ENCODE measurements at regions not wholly inside any gene's neighbourhood (a gene's known extent, or its start where the extent isn't known, plus 50 kb on each side); places are given as distances from the start of the nearest gene placed in this dataset.

DNA sequence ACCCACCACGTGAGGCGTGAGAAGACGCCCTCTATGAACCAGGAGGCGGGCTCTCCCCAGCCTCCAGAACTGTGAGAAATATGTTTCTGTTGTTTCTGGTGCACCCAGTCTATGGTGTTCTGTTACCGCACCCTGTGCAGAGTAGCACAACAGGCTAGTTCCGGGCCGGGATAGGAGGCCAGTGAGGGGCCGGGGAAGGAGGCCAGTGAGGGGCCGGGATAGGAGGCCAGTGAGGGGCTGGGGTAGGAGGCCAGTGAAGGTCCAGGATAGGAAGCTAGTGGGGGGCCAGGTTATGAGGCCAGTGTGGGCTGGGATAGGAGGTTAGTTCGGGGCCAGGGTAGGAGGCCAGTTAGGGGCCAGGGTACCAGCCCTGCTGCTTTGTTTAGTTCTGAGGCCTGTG, 204.6 kb downstream of the BARX2 start:
- no peaks in the 10 kb centered on the region for H3K79me2 ChIP-seq (ENCODE audit: insufficient read depth, low read length)
- ATAC-seq (ENCODE audit: insufficient read depth, low read depth) (no peak), DNase-seq (no peak)
- H3K4me3 ChIP-seq (ENCODE audit: low read depth in 1 of 2, low read length in 2 of 2): no peak overlapping the region
- no peak overlapping the region for H3K4me2 ChIP-seq (ENCODE audit: insufficient read depth, low read length)
- no peaks in the 10 kb centered on the region for H3K9me3 ChIP-seq (ENCODE audit: insufficient read depth, low read length, severe bottlenecking)
- no peaks in the 10 kb centered on the region for H3K4me1 ChIP-seq (ENCODE audit: insufficient read depth, low read length)
- no peak overlapping the region for H2AFZ ChIP-seq (ENCODE audit: low read depth, low read length)
- no peak overlapping the region for H3K9ac ChIP-seq (ENCODE audit: low read depth, low read length)
- H3K27ac ChIP-seq (ENCODE audit: low read length): no peak overlapping the region
- TF ChIP-seq, protein P1, sequence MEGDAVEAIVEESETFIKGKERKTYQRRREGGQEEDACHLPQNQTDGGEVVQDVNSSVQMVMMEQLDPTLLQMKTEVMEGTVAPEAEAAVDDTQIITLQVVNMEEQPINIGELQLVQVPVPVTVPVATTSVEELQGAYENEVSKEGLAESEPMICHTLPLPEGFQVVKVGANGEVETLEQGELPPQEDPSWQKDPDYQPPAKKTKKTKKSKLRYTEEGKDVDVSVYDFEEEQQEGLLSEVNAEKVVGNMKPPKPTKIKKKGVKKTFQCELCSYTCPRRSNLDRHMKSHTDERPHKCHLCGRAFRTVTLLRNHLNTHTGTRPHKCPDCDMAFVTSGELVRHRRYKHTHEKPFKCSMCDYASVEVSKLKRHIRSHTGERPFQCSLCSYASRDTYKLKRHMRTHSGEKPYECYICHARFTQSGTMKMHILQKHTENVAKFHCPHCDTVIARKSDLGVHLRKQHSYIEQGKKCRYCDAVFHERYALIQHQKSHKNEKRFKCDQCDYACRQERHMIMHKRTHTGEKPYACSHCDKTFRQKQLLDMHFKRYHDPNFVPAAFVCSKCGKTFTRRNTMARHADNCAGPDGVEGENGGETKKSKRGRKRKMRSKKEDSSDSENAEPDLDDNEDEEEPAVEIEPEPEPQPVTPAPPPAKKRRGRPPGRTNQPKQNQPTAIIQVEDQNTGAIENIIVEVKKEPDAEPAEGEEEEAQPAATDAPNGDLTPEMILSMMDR (IDR thresholded peaks at IDR 0.05; ENCODE audit: borderline replicate concordance, extremely low read depth, low read length, poor library complexity, severe bottlenecking): no peak
- no peak for TF ChIP-seq EZH2 (IDR thresholded peaks at IDR 0.05; ENCODE audit: borderline replicate concordance, low read depth, low read length, severe bottlenecking)
- peaks cover 3% of the 10 kb centered on the region for H3K27me3 ChIP-seq (ENCODE audit: insufficient read depth, low read length, poor library complexity)
- H4K20me1 ChIP-seq (ENCODE audit: insufficient read depth, low read length): no peaks in the 10 kb centered on the region
- no peaks in the 10 kb centered on the region for H3K36me3 ChIP-seq (ENCODE audit: insufficient read depth, low read length)

DNA sequence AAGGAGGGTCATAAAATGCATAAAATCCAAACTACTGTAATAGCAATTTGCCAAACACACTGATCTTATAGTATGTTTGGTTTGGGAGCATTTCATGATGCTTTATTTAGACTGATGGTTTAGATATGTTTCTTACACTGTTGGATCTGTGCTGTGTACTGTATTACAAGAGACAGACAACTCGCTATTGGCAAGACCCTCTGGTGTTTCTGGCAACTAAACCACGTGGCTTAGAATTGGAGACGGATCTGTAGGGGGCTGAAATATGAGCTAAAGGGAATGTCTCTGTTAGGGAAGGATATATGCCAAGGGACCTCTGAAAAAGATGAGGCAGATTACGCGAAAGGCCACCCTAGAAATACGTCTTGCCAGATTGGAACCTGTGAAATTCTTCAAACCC, 208.7 kb downstream of the BARX2 start:
- Histone ChIP-seq H3K4me1 (ENCODE audit: insufficient read depth, low read length) (no peaks in the 10 kb centered on the region), H2AFZ (ENCODE audit: low read depth, low read length) (no peak overlapping the region), H3K9me3 (ENCODE audit: insufficient read depth, low read length, severe bottlenecking) (no peaks in the 10 kb centered on the region), H4K20me1 (ENCODE audit: insufficient read depth, low read length) (no peaks in the 10 kb centered on the region), H3K4me2 (ENCODE audit: insufficient read depth, low read length) (no peak overlapping the region), H3K4me3 (ENCODE audit: low read depth in 1 of 2, low read length in 2 of 2) (no peak overlapping the region), H3K27ac (ENCODE audit: low read length) (no peak overlapping the region), H3K79me2 (ENCODE audit: insufficient read depth, low read length) (no peaks in the 10 kb centered on the region), H3K36me3 (ENCODE audit: insufficient read depth, low read length) (no peaks in the 10 kb centered on the region), H3K9ac (ENCODE audit: low read depth, low read length) (no peak overlapping the region), H3K27me3 (ENCODE audit: insufficient read depth, low read length, poor library complexity) (peaks cover 2% of the 10 kb centered on the region)
- TF ChIP-seq EZH2 (IDR thresholded peaks at IDR 0.05; ENCODE audit: borderline replicate concordance, low read depth, low read length, severe bottlenecking): no peak
- TF ChIP-seq, protein P1 (IDR thresholded peaks at IDR 0.05; ENCODE audit: borderline replicate concordance, extremely low read depth, low read length, poor library complexity, severe bottlenecking): no peak
- no peak for DNase-seq
- no peak for ATAC-seq (ENCODE audit: insufficient read depth, low read depth)

DNA sequence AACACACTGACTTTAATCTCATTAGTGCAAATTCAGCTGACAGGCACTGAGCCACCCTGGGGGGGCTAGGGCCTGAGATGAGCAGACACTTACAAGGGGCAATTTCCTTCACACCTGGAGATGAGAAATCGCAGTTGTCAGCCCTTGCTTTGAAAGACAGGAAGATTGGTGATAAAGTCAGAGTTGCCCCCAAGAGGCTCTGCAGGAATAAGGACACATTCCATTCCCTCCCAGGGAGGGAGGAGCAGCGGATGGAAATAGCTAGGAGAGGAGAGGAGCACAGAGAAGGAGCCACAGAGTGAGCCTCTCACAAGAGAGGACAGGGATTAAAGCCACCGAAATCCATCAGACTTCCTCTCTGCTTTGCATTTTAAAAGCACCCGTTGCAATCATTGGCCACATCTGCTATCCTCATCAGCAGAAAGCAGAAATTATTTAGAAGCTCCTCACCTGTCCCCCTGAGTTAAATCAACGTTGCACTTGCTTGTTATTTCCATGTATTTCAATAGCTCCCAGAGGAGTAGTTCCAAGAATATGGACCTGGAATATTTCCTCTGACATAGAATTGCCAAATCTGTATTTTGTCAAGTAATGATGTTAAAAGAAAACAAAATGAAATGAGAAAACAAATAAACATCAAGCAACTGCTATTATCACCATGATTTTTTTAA, 213.7 kb downstream of the BARX2 start:
- no peak for DNase-seq
- Histone ChIP-seq H2AFZ (ENCODE audit: low read depth, low read length) (no peak overlapping the region), H3K36me3 (ENCODE audit: insufficient read depth, low read length) (no peaks in the 10 kb centered on the region), H3K79me2 (ENCODE audit: insufficient read depth, low read length) (no peaks in the 10 kb centered on the region), H3K9me3 (ENCODE audit: insufficient read depth, low read length, severe bottlenecking) (no peaks in the 10 kb centered on the region), H3K4me2 (ENCODE audit: insufficient read depth, low read length) (no peak overlapping the region), H3K4me1 (ENCODE audit: insufficient read depth, low read length) (no peaks in the 10 kb centered on the region), H4K20me1 (ENCODE audit: insufficient read depth, low read length) (no peaks in the 10 kb centered on the region), H3K9ac (ENCODE audit: low read depth, low read length) (no peak overlapping the region), H3K27ac (ENCODE audit: low read length) (no peak overlapping the region), H3K4me3 (ENCODE audit: low read depth in 1 of 2, low read length in 2 of 2) (no peak overlapping the region), H3K27me3 (ENCODE audit: insufficient read depth, low read length, poor library complexity) (peaks cover 23% of the 10 kb centered on the region)
- ATAC-seq (ENCODE audit: insufficient read depth, low read depth): no peak
- TF ChIP-seq, protein P1 (IDR thresholded peaks at IDR 0.05; ENCODE audit: borderline replicate concordance, extremely low read depth, low read length, poor library complexity, severe bottlenecking): no peak
- no peak for TF ChIP-seq EZH2 (IDR thresholded peaks at IDR 0.05; ENCODE audit: borderline replicate concordance, low read depth, low read length, severe bottlenecking)

All from DND-41 (cell line).